ENCODE measurements at regions not wholly inside any gene's neighbourhood (a gene's known extent, or its start where the extent isn't known, plus 50 kb on each side); places are given as distances from the start of the nearest gene placed in this dataset.

DNA sequence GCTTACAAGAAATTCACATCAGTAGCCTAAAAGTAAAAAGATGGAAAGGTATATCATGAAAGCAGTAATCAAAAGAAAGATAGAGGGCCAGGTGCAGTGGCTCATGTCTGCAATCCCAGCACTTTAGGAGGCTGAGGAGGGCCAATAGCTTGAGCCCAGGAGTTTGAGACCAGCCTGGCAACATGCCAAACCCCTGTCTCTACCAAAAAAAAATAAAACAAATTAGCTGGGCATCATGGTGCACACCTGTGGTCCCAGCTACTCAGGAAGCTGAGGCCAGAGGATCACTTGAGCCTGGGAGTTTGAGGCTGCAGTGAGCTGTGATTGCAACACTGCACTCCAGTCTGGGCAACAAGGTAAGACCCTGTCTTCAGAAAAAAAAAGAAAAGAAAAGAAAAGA lies 55.5 kb downstream of the GSPT2 start:
- no peak for DNase-seq

DNA sequence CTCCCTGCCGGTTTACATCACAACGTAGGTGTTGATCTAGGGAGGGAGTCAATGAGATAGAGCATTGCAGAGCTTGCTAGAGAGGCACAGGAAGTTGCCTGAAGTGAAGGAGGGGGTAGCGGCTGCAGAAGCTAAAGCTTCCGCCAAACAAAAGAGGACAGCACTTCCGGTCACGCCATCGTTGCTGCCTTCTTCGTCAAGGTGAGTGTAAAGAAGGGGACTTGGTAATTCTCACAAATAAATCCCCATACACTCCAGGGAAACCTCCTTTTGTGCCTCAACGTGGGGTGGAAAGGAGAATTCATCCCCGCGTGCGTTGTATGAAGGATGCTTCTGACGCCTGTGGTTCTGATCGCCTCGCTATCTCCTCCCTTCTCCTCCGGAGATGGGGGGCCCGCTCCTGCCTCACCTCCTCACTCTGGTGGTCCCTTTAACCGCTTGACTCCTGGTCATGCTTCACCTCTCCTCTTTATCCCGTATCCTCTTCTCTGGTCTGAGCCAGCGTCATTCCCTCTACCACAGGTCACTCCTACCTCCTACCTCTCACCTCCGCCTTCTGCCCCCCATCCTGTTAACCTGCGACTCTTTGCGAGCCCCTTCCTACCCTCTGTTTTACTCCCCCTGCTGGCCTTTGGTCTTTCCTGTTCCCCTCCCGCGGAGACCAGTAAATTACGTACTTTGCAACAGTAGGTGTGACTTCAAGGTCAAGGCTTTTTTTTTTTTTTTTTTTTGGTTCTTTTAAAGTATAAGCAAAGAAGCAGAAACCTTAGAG lies 59.9 kb downstream of the GSPT2 start:
- peak in 38 of 51 donors; percentile 1 to 52 (median 22) for DNase-seq

DNA sequence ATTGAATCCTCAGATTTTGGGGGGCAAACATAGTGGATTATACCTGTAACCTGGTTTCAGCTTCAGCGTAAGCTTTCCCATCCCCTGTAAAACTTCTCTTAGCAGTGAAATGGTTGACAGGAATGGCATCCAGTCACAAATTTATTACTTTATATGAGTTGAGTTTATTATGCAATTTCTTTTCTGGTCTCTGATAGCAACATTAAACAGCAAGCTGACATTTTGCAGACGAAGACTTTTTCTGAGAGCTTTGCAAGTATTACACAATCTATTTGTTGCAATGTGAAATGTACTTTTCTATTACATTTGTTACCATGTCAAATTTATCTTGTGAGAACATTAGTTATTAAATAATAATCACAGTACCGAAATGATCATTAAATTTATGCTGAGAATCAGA lies 60.6 kb downstream of the GSPT2 start:
- no peak for DNase-seq

DNA sequence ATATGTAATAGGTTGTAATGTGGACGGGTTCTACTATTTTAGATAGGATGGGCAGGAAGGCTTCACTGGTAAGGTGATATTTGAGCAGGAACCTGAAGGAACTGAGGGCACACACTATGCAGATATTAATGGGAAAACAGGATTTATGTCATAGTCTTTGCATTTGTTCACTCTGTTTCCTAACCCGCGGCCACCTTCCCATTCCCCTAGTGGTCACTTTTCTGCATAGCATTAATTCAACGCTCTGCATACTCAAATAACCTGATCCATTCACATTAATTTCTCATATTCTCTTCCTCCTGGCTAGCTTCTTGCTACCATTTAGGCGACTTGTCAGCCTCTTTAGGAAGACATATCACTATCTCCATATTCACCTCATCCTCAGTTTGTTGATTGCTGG lies 61.5 kb downstream of the GSPT2 start:
- no peak for DNase-seq

DNA sequence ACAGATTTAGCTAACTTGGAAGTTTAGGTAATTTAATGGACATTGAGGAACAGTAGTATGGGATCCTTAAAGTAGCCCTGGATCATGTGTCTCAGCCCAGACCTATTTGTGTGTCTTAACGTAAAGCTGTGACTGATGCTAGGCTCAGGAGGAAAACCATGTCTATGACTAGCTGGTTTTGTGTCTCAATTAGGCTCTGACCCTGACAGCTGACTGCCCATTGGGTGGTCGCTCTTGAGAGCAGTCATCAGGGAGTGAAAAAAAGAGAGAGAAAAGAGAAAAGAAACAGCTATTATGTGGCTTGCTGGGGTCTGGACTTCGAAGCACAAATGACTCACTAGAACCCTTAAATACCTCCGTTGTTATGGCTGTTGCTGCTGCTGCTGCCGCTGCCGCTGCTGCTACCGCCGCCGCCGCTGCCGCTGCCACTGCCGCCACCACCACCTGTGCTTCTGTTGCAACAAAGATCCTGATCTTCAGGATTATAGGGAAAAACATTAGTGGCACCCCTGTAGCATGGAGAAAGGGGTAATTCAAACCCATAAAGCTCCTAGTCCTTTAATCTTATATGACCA lies 70.7 kb downstream of the GSPT2 start:
- peak in 2 of 51 donors; percentile 0 for DNase-seq

DNA sequence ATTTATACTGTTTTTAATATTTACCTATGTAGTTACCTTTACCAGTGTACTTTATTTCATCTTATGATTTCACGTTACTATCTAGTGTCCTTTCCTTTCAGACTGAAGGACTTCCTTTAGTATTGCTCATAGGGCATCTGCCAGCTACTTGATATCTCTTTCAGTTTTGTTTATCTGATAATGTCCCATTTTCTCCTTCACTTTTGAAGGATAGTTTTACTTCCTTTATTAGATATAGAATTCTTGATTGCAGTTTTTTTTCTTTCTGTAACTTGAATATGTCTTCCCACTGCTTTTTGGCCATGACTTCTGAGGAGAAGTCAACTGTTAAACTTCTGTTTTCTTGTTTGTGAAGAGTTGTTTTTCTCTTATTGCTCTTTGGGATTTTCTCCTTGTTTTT lies 69.4 kb upstream of the MAGED1 start:
- no peak for DNase-seq

DNA sequence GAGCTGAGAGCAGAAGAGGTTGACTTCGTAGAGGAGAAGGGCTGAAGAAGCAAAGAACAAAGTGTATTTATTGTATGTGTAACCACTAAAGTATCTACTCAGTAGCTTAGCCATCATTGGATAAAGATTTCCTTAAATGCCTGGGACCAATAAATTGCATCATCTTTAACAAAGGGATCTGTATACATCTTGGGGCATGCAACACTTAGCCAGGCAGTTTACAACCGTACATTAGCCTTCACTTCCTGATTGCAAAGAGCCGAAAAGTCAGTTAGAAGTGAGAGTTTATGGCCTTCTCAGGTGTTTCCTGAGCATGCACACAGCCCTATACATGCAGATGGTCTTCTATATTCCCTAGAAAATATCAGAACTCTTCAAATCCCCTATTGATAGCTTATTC lies 68.0 kb upstream of the MAGED1 start:
- DNase-seq = no peak

DNA sequence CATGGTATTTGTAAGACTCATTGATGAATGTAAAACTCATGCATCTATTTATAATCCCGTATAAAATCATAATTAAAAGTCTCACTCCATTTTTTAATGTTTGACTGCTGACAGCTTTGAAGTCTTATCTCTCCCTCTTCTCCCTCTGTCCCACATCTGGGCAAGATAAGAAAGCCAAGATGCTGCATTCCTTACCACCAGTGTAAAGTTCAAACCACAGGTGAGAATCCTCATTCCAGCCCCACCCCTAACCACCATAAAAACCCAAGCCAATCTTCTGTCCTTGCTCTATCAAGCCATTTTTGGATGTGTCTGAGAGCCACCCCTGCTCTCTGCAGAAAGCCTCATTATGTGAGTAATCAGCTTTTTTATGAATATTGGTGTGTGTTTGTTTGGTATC lies 59.3 kb upstream of the MAGED1 start:
- DNase-seq = no peak

DNA sequence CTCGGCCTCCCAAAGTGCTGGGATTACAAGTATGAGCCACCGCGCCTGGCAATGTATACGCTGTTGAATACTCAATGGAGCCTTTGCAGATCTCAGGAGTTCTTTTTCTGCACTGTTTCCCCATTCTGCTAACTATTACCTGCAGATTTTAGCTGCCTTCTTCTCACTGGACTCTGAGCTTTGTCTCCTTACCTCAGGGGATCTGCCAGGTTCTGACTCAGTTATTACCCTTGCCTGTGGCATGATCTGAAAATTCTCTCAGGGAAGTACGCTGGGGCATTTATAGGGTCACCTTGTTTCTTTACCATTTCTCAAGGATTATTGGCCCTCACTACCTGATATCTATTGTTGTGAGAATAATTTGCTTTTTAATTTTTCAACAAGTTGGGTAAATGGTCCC lies 56.6 kb upstream of the MAGED1 start:
- DNase-seq = no peak

DNA sequence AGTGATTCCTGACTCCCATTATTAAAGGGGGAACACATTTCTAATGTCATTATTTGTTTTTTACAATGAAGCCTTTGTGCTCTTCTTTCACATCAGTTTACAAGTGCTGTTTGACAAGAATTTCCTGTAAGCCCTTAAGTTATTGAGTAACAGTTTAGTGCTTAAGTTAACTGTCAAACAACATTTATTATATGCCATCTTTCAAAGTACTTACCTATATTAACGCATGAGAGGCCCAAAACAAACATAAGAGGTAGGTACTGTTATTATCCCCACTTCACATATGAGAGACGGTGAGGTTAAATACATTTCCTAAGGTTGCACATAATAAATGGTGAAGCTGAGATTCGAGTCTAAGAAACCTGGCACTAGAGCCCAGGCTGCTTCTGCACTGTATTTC lies 56.0 kb upstream of the MAGED1 start:
- DNase-seq = no peak

DNA sequence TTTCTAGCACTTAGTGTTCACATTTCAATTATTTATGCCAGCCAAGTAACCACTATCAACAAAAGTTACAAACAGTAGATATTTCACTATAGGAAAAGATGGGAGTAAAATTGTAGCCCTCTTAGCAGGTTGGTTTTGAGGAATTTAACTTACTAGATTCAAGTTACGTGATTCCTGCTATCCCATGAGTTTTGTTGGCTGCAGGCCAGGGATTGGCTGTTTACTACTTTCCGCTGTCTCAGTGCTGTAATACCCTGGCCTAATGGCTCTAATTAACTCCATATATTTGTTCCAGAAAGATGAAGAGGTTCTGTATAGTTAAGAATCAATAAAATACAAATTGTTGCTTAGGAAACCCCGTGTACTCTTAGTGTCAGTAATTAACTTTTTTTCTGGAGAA lies 55.5 kb upstream of the MAGED1 start:
- DNase-seq = peak in 16 of 51 donors; percentile 0 to 14 (median 4)
